Right ventricle myocardium superior (tissue), 1 donor: ENCODE measurements at regions not wholly inside any gene's neighbourhood (a gene's known extent, or its start where the extent isn't known, plus 50 kb on each side); places are given as distances from the start of the nearest gene placed in this dataset.
"Not testable (repeated sequence)": the region's sequence is repeated elsewhere in the genome, so short reads cannot be mapped to it uniquely, and the experiment has no call there.

Experiments
- ATAC-seq: fragments of 200-7000 bp; cut with Tn5 transposase; one replicate; pipeline ENCODE4 v1.9.1; 2020; ENCODE audit warnings: mild to moderate bottlenecking; ENCODE audit not compliant: poor library complexity
- DNase-seq: peaks from one replicate; pipeline ENCODE4 v3.0.0-alpha.2; 2020
- intact Hi-C: fragments of 100-400 bp; cut with DNase I; formaldehyde crosslinking; loops from one replicate; pipeline ENCODE4 v1.11.2; 2022
- donor health status: DM: no; HTN: yes; CAD: no; lungs with severe emphysema.

DNA sequence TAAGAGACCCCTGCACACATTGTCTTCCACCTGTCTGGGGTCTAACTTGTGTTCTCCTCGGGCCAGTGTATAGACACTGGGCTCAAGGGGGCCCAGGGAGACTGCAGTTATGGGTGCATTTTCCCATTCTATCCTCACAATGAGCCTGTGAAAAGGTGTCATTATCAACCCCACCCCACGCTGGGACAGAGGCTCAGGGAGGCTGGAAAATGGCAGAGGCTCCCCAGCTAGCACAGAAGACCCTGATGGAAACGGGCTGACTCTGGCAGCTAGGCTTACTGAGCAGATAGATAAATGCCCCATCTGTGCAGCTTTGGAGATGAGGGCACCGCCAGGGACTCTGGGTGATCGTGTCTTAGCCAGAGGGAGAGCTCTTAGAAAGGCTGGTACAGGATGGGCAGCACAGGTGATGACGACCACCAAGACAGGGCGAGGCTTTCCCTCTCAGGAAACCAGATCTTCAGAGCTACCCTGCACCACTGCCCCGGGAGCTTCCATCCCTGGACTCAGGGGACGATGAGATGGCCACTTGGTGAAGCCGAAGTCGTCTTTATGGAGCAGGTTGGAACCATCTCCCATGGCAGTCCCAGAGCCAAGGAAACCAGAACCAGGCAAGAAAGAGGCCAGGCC, 58.2 kb upstream of the CHST15 start:
- intact Hi-C loops = no loop called here
- no peak for ATAC-seq
- DNase-seq = no peak

DNA sequence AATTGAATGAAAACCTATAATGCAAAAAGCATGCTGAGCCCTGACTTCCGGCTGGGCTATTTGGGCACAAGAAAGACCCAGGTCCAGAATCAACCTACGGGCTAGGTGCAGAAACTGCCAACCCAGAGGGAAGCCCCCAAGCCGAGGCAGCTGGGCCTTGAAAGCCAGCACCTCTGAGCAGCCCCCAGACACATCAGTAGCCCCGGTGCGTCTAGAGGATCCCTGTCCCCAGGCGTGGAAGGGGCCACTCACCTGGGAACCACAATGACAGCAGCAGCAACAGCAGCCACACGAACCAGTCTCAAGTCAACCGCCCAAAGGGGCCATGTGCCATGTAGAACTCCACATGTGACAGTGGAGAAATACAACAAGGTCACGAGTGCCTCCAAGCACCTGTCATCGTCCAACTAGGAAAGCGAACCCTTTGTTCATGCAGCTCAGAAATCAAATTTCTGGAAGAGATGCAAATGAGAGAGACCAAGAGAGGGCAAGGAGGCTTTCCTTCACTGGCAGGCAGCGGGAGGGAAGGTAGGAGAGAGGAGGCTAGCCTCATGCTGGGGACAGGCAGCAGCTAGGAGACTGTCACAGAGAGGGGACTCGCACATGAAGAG, 57.5 kb upstream of the CHST15 start:
- DNase-seq = no peak
- intact Hi-C loops = no loop called here
- no peak for ATAC-seq

DNA sequence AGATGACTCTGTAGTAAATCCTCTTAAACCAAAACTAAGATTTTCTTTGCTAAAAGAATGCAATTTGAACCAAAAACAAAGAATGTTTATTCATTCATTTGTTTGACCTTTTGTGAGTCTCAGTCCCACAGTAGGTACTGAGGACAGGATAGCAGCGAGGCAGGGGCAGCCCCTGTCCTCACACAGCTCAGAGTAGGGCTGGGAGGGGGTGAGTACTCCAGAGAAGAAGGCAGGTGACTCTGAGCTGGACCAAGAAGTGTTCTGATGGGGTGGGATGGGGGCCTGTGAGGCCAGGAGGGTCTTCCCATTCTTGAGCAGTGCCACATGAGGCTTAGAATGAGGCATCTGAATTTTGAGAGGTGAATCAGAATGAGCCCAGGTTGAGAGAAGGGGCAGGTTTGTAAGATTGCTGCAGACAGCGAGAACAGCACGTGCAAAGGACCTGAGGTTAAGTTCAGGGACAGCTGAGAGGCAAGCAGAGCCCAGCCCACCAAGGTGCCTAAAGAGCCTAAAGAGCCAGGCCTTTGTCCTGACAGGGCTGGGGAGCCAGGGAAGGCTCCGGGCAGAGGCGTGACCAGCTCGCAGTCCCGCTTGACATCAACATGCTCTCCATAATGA, 56.9 kb upstream of the CHST15 start:
- DNase-seq (no peak), ATAC-seq (no peak)
- intact Hi-C loops = no loop called here

DNA sequence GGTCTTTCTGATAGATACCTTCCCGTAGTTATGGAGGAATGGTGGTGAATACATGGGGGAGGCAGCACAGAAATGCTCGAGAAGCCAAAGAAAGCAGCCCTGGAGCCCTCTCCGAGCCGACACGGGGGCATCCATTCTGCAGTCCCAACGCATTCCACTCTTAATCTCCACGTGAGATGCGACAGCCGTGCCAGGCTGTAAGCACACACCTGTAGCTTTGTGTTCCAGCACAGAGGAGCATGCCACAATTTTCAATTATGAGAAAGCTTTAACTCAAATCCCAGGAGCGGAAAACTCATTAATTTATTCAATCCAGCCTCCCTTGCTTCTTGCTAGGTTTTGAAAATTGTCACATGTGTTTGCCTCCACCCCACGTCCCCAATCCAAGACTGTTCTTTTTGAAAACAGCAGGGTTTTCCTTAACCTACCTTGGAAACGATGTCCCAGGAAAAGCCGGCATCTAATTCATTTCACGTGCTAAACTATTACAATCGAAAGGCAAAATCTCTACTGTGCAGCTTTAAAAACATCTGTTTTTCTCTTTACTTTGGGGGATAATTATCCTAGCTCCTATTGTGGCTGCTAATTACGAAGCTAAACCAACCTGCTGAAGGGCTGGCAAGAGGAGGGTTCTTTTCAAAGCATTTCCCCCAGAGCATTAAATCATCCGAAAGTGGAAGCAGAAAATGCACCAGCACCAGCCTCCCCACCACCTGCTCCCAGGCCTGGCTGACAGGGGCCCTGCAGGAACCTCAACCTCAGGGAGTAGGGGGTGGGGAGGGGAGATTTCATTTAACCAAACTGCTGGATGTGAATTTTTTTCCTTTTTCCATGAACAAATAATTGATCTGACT, 56.0 kb upstream of the CHST15 start:
- intact Hi-C loops = no loop called here
- DNase-seq (no peak), ATAC-seq (no peak)

DNA sequence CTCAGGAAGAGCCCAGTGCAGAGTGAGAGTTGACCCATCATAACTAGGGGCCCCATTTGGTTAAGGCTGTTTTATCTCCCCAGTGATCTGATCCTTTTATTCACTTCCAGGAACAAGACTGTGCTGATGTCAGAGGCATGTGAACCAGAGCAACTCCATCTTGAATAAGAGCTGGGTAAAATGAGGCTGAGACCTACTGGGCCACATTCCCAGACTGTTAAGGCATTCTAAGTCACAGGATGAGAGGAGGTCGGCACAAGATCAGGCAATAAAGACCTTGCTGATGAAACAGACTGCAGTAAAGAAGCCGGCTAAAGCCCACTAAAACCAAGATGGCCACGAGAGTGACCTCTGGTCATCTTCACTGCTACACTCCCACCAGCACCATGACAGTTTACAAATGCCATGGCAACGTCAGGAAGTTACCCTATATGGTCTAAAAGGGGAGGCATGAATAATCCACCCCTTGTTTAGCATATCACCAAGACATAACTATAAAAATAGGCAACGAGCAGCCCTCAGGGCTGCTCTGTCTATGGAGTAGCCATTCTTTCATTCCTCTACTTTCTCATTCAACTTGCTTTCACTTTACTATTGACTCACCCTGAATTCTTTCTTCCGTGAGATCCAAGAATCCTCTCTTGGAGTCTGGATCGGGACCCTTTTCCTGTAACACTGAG, 55.3 kb upstream of the CHST15 start:
- intact Hi-C loops, ATAC-seq, DNase-seq: not testable (repeated sequence)

DNA sequence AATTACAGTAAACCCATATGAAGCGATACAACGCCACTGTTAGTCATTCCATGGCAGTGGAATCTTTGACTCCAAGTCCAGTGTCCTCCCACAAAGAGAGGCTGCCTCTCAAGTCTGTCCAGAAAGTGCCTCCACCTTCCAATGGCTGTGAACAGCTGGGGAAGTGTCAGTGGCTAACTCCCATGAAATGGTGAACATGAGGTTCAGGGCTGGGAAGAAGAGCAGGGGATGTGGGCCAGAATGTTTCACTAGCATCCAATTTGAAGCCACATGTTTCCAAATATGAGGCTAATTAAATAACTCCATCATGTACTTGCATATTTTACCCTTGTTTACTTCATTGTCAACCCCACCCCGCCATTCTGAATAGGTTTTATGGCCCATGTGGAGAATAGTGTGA, 53.1 kb upstream of the CHST15 start:
- ATAC-seq = no peak
- no peak for DNase-seq

DNA sequence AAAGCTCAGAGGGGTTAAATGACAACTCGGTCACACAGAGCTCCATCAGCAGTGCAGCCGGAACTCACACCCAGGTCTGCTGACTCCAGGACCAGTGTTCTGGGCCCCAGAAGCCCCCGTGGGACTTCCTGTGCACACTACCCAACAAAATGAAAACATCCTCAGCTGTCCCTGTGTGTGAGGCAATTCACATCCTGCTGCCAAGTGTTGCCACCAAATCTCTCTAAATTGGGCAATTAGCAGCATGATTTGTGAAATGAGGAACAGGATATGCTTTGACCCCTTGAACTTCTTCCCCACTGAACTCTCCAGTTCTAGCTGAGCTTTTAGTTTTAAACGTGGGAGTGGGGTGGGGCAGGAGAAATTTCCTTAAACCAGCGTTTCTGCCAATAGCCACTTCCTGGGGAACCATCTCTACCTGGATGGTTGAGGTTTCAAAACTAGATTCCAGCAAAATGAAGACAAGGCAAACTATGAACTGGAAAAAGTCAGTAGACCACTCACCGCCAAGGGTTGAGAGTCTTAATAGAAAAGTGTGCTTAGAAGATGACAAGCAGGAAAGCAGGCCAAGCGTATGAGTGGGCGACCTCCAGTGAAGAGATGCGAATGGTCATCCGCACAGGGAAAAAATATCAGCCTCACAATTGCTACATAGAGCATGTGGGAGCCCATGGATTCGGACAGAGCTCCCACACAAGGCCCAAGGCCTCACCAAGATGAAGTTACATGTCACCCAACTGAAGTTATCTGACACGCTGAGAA, 51.9 kb upstream of the CHST15 start:
- intact Hi-C loops = no loop called here
- DNase-seq = peak; percentile 83
- peak; percentile 91 for ATAC-seq

More for the DNA sequence above, 53.1 kb upstream of the CHST15 start:
- intact Hi-C loops = no loop called here

DNA sequence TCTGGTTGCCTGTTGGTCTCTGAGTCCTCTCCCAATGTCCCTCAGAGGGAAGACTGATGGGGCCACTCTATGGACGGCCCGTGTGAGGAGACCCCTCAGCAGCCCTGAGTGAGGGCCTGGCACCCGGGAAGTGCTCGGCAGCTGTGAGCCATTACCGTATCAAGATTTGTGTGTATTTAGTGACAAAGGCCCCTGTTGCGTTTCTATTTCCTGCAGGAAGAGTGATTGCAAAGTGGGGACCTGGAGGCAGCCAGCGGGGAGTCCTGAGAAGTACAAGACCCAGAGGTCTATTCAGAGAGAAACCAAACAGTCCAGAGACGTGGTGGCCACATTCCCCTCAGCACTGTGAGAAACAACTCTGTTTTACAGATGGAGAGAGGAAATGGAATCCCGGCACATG, 51.1 kb upstream of the CHST15 start:
- peak; percentile 12 for ATAC-seq
- intact Hi-C loops = no loop called here
- no peak for DNase-seq

DNA sequence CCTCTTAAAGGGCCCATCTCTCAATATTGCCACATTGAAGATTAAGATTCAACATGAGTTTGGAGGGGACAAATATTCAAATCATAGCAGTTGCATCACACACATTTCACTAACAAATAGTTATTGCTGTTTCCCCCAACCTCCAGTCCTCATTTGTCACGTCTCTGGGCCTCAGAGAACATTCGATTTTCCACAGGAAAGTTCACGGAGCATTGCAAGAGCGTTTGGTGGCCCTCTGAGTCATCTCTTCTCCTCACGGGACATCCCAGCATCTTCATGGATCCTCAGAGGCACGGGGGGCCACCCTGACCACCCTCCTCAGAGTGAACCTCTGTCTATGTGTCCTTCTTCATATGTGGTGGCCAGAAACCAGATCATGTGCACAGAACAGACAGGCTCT, 50.3 kb upstream of the CHST15 start:
- ATAC-seq = no peak
- no peak for DNase-seq
- intact Hi-C loops = no loop called here
